ENCODE measurements at regions not wholly inside any gene's neighbourhood (a gene's known extent, or its start where the extent isn't known, plus 50 kb on each side); places are given as distances from the start of the nearest gene placed in this dataset.

DNA sequence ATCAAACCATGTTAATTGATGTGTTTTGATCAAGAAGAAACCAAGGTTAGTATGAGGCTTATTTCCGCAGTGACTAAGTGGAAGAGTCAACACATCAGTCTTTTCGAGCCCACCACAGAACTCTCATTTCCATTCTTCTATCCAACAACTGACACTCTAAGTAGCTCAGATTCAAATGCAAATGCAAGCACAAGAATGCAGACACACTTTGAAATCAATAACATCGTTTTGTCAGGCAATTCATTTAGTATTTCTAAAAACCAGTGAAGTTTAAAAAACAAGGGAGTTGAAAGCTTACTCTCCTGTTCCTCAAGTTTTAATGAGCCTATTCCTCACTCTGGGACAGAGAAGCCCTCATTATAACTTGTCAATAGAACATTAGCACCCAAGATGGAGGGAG, 433.1 kb downstream of the ZIC3 start (continued):
- TF ChIP-seq HDAC2 (IDR thresholded peaks at IDR 0.05) = no peak
- no peak for TF ChIP-seq KDM5A (IDR thresholded peaks at IDR 0.05)

DNA sequence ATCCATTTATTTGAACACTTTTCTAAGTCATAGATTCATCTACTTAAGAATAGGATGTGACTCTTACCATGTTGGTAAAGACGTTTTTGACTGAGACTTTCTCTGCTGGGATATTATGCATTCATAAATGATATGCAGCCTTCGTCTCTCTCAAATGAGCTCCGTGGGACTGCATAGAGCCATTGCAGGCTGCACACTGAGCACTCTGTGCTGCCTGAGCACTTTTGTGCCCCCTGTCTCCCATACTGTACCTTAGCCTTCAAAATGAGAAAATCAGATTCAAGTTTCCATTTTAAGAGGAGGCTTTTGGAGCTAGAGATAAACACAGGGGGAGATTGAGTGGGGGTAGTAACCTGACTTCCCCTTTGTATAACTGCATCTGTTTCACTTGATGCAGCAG, 433.6 kb downstream of the ZIC3 start:
- Histone ChIP-seq H3K27ac (no peak overlapping the region), H3K4me1 (no peaks in the 10 kb centered on the region), H3K4me3 (no peak overlapping the region), H3K9me3 (no peaks in the 10 kb centered on the region), H3K4me2 (no peak overlapping the region)
- ATAC-seq (no peak), DNase-seq (ENCODE audit: low read depth in 1 of 2, low spot score in 1 of 2) (no peak), FAIRE-seq (peak; percentile 89)
- WGBS (ENCODE audit: missing lambda C conversion rate) = 0% methylated on average over 3 of the region's 3 CpGs
- POLR2A ChIA-PET = no interaction called here
- CTCF ChIA-PET = no interaction called here
- TF ChIP-seq CHD4 (IDR thresholded peaks at IDR 0.05; ENCODE audit: borderline replicate concordance) = no peak
- TF ChIP-seq, protein P1, sequence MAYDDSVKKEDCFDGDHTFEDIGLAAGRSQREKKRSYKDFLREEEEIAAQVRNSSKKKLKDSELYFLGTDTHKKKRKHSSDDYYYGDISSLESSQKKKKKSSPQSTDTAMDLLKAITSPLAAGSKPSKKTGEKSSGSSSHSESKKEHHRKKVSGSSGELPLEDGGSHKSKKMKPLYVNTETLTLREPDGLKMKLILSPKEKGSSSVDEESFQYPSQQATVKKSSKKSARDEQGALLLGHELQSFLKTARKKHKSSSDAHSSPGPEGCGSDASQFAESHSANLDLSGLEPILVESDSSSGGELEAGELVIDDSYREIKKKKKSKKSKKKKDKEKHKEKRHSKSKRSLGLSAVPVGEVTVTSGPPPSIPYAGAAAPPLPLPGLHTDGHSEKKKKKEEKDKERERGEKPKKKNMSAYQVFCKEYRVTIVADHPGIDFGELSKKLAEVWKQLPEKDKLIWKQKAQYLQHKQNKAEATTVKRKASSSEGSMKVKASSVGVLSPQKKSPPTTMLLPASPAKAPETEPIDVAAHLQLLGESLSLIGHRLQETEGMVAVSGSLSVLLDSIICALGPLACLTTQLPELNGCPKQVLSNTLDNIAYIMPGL (CRISPR knock-in tag; IDR thresholded peaks at IDR 0.05; ENCODE audit: borderline replicate concordance) = no peak

DNA sequence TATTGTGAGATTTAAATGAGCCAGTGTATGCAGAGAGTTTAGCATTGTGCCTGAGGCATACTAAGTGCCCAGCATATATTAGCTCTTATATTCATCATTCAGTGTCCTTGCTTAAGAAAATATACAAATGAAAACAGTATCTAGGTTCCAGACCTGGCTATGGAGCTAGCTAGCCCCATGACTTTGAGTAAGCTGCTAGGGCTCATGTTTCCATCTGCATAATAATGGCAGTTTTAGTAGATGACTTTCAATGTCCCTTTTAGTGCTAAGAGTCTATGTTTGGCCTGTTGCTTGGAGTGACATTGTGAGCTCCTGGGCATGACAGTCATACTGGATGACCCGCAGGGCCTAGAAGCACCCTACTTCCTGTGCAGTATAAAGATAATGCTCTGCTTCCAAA, 435.3 kb downstream of the ZIC3 start:
- no peak overlapping the region for H3K4me3 ChIP-seq
- no peak overlapping the region for H3K27ac ChIP-seq
- TF ChIP-seq, protein P2, sequence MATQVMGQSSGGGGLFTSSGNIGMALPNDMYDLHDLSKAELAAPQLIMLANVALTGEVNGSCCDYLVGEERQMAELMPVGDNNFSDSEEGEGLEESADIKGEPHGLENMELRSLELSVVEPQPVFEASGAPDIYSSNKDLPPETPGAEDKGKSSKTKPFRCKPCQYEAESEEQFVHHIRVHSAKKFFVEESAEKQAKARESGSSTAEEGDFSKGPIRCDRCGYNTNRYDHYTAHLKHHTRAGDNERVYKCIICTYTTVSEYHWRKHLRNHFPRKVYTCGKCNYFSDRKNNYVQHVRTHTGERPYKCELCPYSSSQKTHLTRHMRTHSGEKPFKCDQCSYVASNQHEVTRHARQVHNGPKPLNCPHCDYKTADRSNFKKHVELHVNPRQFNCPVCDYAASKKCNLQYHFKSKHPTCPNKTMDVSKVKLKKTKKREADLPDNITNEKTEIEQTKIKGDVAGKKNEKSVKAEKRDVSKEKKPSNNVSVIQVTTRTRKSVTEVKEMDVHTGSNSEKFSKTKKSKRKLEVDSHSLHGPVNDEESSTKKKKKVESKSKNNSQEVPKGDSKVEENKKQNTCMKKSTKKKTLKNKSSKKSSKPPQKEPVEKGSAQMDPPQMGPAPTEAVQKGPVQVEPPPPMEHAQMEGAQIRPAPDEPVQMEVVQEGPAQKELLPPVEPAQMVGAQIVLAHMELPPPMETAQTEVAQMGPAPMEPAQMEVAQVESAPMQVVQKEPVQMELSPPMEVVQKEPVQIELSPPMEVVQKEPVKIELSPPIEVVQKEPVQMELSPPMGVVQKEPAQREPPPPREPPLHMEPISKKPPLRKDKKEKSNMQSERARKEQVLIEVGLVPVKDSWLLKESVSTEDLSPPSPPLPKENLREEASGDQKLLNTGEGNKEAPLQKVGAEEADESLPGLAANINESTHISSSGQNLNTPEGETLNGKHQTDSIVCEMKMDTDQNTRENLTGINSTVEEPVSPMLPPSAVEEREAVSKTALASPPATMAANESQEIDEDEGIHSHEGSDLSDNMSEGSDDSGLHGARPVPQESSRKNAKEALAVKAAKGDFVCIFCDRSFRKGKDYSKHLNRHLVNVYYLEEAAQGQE (IDR thresholded peaks at IDR 0.05) = no peak
- TF ChIP-seq, protein P1 (CRISPR knock-in tag; IDR thresholded peaks at IDR 0.05; ENCODE audit: borderline replicate concordance) = no peak
- POLR2A ChIA-PET = no interaction called here
- H3K9me3 ChIP-seq = no peaks in the 10 kb centered on the region
- H3K4me2 ChIP-seq = no peak overlapping the region
- WGBS (ENCODE audit: missing lambda C conversion rate) = 20% methylated on average over 1 of the region's 1 CpG
- H3K4me1 ChIP-seq = no peaks in the 10 kb centered on the region
- FAIRE-seq (no peak), DNase-seq (ENCODE audit: low read depth in 1 of 2, low spot score in 1 of 2) (no peak), ATAC-seq (no peak)
- CTCF ChIA-PET = no interaction called here

DNA sequence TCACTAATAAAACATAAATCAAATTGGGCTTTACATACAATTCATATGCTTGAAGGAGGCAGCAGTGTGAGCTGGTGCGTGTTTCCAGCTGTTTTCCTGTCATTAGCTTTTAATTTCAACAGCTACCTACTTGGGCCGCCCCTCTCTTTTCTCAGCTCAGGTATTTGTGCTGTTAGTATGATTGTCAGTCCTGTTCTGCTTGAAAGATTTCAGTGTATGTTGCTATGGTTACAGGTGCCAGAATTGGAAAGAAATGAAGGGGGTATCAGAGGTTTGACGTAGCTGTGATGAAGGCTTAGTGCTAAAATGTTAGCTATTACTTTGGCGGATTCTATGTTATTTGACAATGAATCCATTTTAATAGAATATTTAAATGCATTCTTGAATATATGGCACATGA, 440.3 kb downstream of the ZIC3 start:
- WGBS (ENCODE audit: missing lambda C conversion rate) = 38% methylated on average over 4 of the region's 4 CpGs
- FAIRE-seq (no peak), ATAC-seq (no peak), DNase-seq (ENCODE audit: low read depth in 1 of 2, low spot score in 1 of 2) (no peak)
- TF ChIP-seq, protein P2 (IDR thresholded peaks at IDR 0.05) = no peak
- TF ChIP-seq, protein P3, sequence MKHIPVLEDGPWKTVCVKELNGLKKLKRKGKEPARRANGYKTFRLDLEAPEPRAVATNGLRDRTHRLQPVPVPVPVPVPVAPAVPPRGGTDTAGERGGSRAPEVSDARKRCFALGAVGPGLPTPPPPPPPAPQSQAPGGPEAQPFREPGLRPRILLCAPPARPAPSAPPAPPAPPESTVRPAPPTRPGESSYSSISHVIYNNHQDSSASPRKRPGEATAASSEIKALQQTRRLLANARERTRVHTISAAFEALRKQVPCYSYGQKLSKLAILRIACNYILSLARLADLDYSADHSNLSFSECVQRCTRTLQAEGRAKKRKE (CRISPR knock-in tag; IDR thresholded peaks at IDR 0.05; ENCODE audit: low read depth) = no peak
- TF ChIP-seq, protein P1 (CRISPR knock-in tag; IDR thresholded peaks at IDR 0.05; ENCODE audit: borderline replicate concordance) = no peak
- TF ChIP-seq POLR2A (IDR thresholded peaks at IDR 0.05; ENCODE audit: low read length) (no peak), SMC3 (IDR thresholded peaks at IDR 0.05) (no peak), CHD2 (IDR thresholded peaks at IDR 0.05; ENCODE audit: low read length, partially characterized antibody) (no peak), SREBF2 (IDR thresholded peaks at IDR 0.05) (no peak), EHF (CRISPR knock-in tag; IDR thresholded peaks at IDR 0.05) (no peak), ZC3H11A (IDR thresholded peaks at IDR 0.05) (no peak), ZSCAN20 (CRISPR knock-in tag; IDR thresholded peaks at IDR 0.05) (no peak), CEBPB (IDR thresholded peaks at IDR 0.05) (no peak), HDAC2 (IDR thresholded peaks at IDR 0.05) (no peak)
- TF ChIP-seq, protein P4, sequence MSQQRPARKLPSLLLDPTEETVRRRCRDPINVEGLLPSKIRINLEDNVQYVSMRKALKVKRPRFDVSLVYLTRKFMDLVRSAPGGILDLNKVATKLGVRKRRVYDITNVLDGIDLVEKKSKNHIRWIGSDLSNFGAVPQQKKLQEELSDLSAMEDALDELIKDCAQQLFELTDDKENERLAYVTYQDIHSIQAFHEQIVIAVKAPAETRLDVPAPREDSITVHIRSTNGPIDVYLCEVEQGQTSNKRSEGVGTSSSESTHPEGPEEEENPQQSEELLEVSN (IDR thresholded peaks at IDR 0.05; ENCODE audit: borderline replicate concordance, low read depth) = no peak
- Histone ChIP-seq H3K4me1 (no peaks in the 10 kb centered on the region), H3K9me3 (no peaks in the 10 kb centered on the region), H3K27ac (no peak overlapping the region), H3K4me2 (no peak overlapping the region), H3K4me3 (no peak overlapping the region)
- ChIA-PET POLR2A (no interaction called here), CTCF (no interaction called here)

All from A549 (cell line).